NOMO-1 (cell line): ENCODE measurements at regions not wholly inside any gene's neighbourhood (a gene's known extent, or its start where the extent isn't known, plus 50 kb on each side); places are given as distances from the start of the nearest gene placed in this dataset.

Experiments
- DNase-seq, 2 experiments: peaks; one replicate each; lab custom pipeline; 2025; ENCODE audit not compliant: unreplicated experiment in 2 of 2; lab: John Stamatoyannopoulos, UW

GRCh38 chr14:104367866-104368750 lies 211.5 kb upstream of the C14orf180 start:
- no peak for DNase-seq

DNA sequence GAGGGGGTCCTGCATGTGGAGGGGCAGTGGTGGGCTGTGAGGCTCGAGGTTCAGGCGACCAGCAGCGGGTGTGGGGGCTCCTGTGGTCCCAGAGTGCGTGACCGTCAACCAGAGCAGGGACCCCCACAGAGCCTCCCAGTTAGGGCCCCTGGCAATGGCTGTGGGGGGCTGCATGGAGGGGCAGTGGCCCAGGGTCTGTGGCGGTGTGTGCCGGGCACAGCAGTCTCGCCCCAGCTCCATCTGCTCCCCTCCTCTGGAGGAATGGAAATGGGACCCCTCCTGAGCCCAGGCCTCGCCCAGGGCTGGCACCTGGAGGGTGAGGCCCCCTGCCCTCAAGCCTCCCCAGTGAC lies 210.8 kb upstream of the C14orf180 start:
- no peak for DNase-seq

DNA sequence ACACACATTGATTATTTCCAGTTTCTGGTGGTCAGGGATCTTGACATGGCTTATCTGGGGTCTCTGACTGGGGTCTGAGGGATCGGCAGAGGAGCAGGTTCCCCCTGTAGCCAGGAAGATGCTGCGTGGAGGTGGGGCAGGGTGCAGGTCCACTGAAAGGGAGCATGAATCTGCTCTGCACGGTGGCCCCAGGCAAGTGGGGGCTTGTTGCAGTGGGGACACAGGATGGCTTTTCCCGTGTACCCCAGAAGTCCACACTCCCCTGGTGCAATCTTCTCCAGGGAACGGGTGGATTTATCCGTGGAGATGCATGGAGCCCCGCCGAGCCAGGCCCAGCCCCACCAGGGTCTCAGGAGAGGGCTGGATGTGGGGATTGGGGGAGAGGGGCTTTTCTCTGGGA lies 210.4 kb upstream of the C14orf180 start:
- no peak for DNase-seq

DNA sequence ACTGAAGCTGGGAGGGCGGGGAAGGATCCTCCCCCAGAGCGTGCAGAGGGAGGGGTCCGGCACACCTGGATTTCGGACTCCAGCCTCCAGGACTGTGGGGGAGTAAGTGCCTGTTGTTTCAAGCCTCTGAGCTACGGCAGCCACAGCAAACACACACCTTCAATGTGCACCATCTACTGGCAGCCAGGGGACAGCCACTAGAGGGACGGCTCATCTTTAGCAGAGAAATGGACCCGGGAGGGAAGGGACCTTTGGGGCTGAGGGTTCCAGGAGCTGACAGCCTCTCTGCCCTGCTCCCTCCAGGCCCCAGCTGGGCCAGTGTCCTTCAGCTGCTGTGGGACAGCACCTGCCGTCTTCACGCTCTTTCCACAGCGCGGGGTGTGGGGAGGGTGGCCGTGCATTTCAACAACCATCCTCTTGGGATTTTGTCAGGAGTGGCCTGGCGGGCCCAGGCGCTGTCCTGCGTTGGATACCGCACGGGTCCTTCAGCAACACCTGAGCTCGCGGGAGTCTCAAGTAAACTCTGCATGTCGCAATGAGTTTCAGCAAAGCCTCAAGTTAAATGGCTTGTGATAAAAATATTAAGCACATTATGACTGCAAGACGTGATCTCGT lies 209.2 kb upstream of the C14orf180 start:
- DNase-seq = no peak

DNA sequence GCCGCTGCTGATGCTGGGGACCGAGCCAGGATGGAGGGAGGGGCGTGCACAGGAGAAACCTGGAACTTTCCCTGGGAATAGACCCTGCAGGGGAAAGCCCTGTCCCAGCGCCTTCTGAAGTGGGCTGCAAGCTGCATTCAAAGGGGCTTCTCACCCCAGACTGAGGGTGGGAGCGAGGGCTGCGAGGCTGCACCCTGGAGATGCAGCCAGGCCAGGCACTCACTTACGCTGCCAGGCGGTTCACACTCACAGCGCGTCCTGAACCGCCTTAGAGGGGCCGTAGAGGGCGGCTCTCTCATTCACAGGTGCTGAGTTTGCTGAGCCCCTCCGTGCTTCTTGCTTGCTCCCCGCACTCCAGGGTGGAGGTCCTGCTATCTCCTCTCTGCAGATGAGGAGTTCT lies 208.5 kb upstream of the C14orf180 start:
- no peak for DNase-seq

GRCh38 chr14:104371917-104372316 lies 207.6 kb upstream of the C14orf180 start:
- DNase-seq = no peak

GRCh38 chr14:104372390-104373054 lies 207.0 kb upstream of the C14orf180 start:
- DNase-seq = no peak

DNA sequence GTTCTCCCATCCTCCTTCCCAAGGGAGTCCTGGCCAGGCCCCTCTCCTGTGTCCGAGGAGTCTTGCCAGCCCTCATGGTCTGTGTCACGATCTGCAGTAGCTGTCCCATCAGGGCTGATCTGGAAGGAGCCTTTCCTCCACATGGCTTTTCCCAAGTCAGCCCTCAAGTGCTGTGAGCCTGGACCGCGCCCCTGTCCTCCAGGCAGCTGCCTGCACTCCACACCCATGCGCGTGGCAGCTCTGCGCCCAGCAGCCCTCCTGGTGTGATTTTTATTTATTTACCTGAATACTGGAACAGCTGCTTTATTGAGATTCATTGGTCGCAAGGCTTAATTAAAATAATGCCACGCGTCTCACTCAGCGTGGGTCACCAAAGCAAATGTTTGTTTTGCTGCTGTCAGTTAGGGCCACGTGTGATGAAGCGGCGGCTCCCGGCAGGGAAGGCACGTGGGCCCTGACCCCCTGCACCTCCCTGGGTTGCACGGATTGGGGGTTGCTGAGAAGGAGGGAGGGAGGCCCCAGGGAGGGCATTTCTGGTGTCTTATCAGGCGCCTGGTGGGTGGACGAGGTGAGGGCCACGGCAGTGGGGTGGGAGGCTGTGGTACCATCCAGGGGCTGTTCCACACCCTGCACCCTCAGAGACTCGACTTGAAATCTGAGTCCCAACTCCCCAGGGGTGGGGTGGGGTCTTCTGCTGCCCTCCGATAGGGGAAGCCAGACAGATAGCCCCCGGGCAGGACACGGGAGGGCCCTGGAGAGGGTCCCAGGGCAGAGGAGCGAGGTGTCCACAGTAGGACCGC lies 206.3 kb upstream of the C14orf180 start:
- no peak for DNase-seq

- no peak for DNase-seq
These were observed 205.5 kb upstream of the C14orf180 start for GRCh38 chr14:104373855-104374717.

DNA sequence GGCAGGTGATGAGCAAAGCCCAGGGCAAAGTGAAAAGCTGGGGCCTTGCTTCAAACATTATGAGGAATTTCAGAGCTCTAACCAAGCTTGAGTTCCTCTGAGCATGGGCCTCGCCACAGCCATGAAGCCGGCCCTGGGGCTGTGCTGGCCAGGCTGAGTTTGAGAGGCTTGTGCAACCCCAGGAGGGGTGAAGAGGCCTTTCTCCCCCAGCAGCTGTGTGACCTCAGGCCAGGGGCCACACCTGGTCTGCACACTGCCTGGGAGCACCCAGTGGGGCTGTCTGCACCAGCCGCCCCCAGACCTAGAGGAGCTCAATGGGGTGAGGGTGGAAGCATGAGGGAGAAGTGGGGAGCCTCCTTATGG lies 204.9 kb upstream of the C14orf180 start:
- DNase-seq = no peak

- no peak for DNase-seq
These were observed 203.9 kb upstream of the C14orf180 start for GRCh38 chr14:104375551-104376201.

- DNase-seq = no peak
These were observed 203.1 kb upstream of the C14orf180 start for GRCh38 chr14:104376202-104377140.

GRCh38 chr14:104377256-104377655 lies 202.3 kb upstream of the C14orf180 start:
- DNase-seq = no peak

DNA sequence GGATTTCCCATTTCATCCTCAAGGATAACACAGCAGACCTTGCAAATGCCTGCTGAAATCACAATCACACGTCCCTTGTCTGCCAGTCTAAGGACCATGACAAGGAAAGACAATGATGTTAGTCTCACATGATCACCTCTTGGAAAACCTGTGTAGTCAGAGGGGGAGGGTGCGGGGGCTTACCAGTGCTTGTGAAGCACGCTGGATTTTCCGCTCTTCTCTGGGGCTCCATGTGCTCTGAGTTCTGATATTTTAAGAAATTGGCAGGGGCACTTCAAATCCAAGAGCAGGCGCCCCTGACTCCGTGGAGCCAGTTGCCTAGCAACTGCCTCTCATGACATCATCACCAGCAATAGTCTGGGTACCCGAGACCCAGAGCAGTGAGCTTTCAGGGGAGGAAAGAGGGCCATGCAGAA lies 200.9 kb upstream of the C14orf180 start:
- DNase-seq = no peak

DNA sequence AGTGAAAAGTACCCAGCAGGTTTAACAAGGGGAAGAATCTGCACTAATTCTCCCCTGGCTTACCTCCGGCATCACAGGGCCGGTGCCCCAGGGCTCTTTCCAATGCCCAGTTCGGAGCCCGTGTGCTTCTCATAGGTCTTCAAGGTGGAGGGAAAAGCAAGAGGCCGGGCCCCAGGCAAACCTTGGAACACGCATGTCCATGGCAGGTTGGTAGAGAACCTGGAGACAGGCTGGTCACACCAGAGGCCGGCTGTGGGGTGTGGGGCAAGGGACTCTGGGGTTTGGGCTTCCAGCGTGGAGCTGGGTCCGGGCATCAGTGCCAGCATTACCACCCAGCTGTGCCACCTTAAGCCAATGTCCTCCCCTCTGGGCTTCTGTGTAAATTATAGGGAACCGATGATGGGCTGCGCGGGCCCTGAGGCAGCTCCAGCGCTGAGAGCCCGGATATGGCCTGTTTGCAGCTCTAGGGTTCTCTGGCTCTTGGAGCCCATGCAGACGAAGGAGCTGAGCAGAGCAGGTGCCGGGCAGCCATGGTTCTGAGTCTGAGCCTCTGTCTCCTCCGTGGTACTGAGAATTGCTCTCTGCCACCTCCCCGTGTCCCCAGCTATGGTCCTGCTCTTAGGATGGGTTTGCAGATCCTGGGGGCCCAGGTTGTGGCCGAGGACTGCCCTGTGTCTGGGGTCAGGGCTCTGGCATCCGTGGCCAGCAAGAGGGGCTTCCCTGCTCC lies 197.0 kb upstream of the C14orf180 start:
- DNase-seq = no peak

DNA sequence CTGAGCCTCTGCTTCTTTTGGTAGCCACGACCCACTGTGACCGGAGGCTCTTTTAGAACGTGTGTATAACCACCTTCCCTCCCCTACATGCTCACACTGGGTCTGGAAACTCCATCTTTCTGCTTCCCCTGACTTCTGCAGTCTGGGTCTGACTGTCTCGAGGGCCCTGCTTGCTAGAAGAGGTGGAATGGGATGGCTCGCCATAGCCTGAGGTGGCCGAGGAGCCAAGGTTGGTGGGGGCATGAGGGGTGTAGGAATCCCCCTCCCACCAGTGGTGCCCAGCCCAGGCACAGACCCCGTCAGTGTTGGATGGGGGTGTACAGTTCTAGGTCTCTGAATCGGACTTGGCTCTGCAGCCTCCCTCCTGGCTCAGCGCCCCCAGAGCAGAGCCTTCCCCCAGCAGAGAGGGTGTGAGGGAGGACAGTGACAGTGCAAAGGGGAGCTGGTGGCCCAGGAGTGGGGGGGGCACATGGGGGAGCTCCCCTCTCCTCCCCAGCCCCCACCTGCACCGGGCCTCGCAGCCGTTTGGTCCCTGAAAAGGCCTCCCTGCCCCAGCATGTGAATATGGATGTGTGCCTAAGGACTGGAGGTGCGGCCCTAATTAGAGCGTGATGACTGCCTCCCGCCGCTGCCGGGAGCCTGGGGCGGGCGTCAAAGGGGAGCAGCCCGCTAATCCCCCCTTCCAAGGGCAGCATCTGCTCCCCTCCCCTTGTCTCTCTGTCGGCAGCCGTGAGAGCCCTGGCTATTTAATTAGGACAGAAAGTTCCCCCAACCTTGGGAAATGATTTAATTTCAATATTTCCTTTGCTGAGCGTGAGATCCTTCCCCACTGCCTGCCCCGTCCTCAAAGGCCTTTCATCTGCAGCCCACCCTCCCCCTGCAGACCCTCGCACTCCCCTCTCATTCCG lies 196.2 kb upstream of the C14orf180 start:
- no peak for DNase-seq
